ENCODE measurements at regions not wholly inside any gene's neighbourhood (a gene's known extent, or its start where the extent isn't known, plus 50 kb on each side); places are given as distances from the start of the nearest gene placed in this dataset.

GRCh38 chr1:25055961-25056360 lies 125.9 kb upstream of the RUNX3 start:
- DNase-seq (ENCODE audit: low spot score): no peak

- DNase-seq (ENCODE audit: low spot score): no peak
Observed at GRCh38 chr1:25055324-25055780, 125.3 kb upstream of the RUNX3 start.

GRCh38 chr1:25054526-25055323 lies 124.6 kb upstream of the RUNX3 start:
- no peak for DNase-seq (ENCODE audit: low spot score)

GRCh38 chr1:25053576-25054250 lies 123.6 kb upstream of the RUNX3 start:
- DNase-seq (ENCODE audit: low spot score): no peak

GRCh38 chr1:25051906-25052305 lies 121.8 kb upstream of the RUNX3 start:
- DNase-seq (ENCODE audit: low spot score): no peak

- DNase-seq (ENCODE audit: low spot score): no peak
Observed at GRCh38 chr1:25051504-25051903, 121.4 kb upstream of the RUNX3 start.

GRCh38 chr1:25050165-25050564 lies 120.1 kb upstream of the RUNX3 start:
- no peak for DNase-seq (ENCODE audit: low spot score)

- no peak for DNase-seq (ENCODE audit: low spot score)
Observed at GRCh38 chr1:25049190-25049589, 119.1 kb upstream of the RUNX3 start.

- no peak for DNase-seq (ENCODE audit: low spot score)
Observed at GRCh38 chr1:25048728-25049127, 118.7 kb upstream of the RUNX3 start.

GRCh38 chr1:25047506-25048240 lies 117.6 kb upstream of the RUNX3 start:
- no peak for DNase-seq (ENCODE audit: low spot score)

GRCh38 chr1:25046194-25046532 lies 116.1 kb upstream of the RUNX3 start:
- DNase-seq (ENCODE audit: low spot score): no peak

- no peak for DNase-seq (ENCODE audit: low spot score)
Observed at GRCh38 chr1:25045480-25046193, 115.6 kb upstream of the RUNX3 start.

- DNase-seq (ENCODE audit: low spot score): no peak
Observed at GRCh38 chr1:25043228-25043580, 113.1 kb upstream of the RUNX3 start.

- no peak for DNase-seq (ENCODE audit: low spot score)
Observed at GRCh38 chr1:25042331-25043227, 112.5 kb upstream of the RUNX3 start.

GRCh38 chr1:25041916-25042315 lies 111.8 kb upstream of the RUNX3 start:
- no peak for DNase-seq (ENCODE audit: low spot score)

GRCh38 chr1:25040122-25040685 lies 110.1 kb upstream of the RUNX3 start:
- no peak for DNase-seq (ENCODE audit: low spot score)

GRCh38 chr1:25039229-25039628 lies 109.2 kb upstream of the RUNX3 start:
- no peak for DNase-seq (ENCODE audit: low spot score)

- no peak for DNase-seq (ENCODE audit: low spot score)
Observed at GRCh38 chr1:25038699-25039098, 108.6 kb upstream of the RUNX3 start.

- DNase-seq (ENCODE audit: low spot score): peak; percentile 73
Observed at GRCh38 chr1:25037174-25038074, 107.3 kb upstream of the RUNX3 start.

GRCh38 chr1:25036117-25036546 lies 106.1 kb upstream of the RUNX3 start:
- DNase-seq (ENCODE audit: low spot score): no peak
